ENCODE measurements at regions not wholly inside any gene's neighbourhood (a gene's known extent, or its start where the extent isn't known, plus 50 kb on each side); places are given as distances from the start of the nearest gene placed in this dataset.
A peak's percentile ranks its signal among the peaks of the same experiment; 100 is the strongest.
"Not testable (repeated sequence)": the region's sequence is repeated elsewhere in the genome, so short reads cannot be mapped to it uniquely, and the experiment has no call there.

- no peak for DNase-seq (ENCODE audit: low read depth in 2 of 3, low spot score in 2 of 3)
Observed at GRCh38 chr7:91660734-91661356, 219.7 kb downstream of the MTERF1 start.

GRCh38 chr7:91661727-91662126 is 218.8 kb downstream of the MTERF1 start:
- DNase-seq (ENCODE audit: low read depth in 2 of 3, low spot score in 2 of 3) = no peak

- DNase-seq (ENCODE audit: low read depth in 2 of 3, low spot score in 2 of 3) = no peak
Observed at GRCh38 chr7:91668217-91668616, 212.3 kb downstream of the MTERF1 start.

- no peak for DNase-seq (ENCODE audit: low read depth in 2 of 3, low spot score in 2 of 3)
Observed at GRCh38 chr7:91671245-91671644, 209.3 kb downstream of the MTERF1 start.

GRCh38 chr7:91674470-91674869 is 206.0 kb downstream of the MTERF1 start:
- no peak for DNase-seq (ENCODE audit: low read depth in 2 of 3, low spot score in 2 of 3)

GRCh38 chr7:91681718-91682117 is 198.8 kb downstream of the MTERF1 start:
- DNase-seq (ENCODE audit: low read depth in 2 of 3, low spot score in 2 of 3) = no peak

GRCh38 chr7:91683823-91684222 is 196.7 kb downstream of the MTERF1 start:
- peak in 2 of 3 donors; percentile 3 to 58 for DNase-seq (ENCODE audit: low read depth in 2 of 3, low spot score in 2 of 3)

- no peak for DNase-seq (ENCODE audit: low read depth in 2 of 3, low spot score in 2 of 3)
Observed at GRCh38 chr7:91685544-91685943, 195.0 kb downstream of the MTERF1 start.

- no peak for DNase-seq (ENCODE audit: low read depth in 2 of 3, low spot score in 2 of 3)
Observed at GRCh38 chr7:91690541-91691070, 189.9 kb downstream of the MTERF1 start.

- no peak for DNase-seq (ENCODE audit: low read depth in 2 of 3, low spot score in 2 of 3)
Observed at GRCh38 chr7:91691865-91692264, 188.6 kb downstream of the MTERF1 start.

- DNase-seq (ENCODE audit: low read depth in 2 of 3, low spot score in 2 of 3) = no peak
Observed at GRCh38 chr7:91692800-91693199, 187.7 kb downstream of the MTERF1 start.

GRCh38 chr7:91694351-91694841 is 186.1 kb downstream of the MTERF1 start:
- DNase-seq (ENCODE audit: low read depth in 2 of 3, low spot score in 2 of 3) = no peak

GRCh38 chr7:91710881-91711280 is 169.6 kb downstream of the MTERF1 start:
- no peak for DNase-seq (ENCODE audit: low read depth in 2 of 3, low spot score in 2 of 3)

- DNase-seq (ENCODE audit: low read depth in 2 of 3, low spot score in 2 of 3) = no peak
Observed at GRCh38 chr7:91713669-91714068, 166.8 kb downstream of the MTERF1 start.

- no peak for DNase-seq (ENCODE audit: low read depth in 2 of 3, low spot score in 2 of 3)
Observed at GRCh38 chr7:91717681-91718470, 162.6 kb downstream of the MTERF1 start.

GRCh38 chr7:91719008-91719407 is 161.5 kb downstream of the MTERF1 start:
- no peak for DNase-seq (ENCODE audit: low read depth in 2 of 3, low spot score in 2 of 3)

GRCh38 chr7:91720260-91720937 is 160.1 kb downstream of the MTERF1 start:
- no peak for DNase-seq (ENCODE audit: low read depth in 2 of 3, low spot score in 2 of 3)

- DNase-seq (ENCODE audit: low read depth in 2 of 3, low spot score in 2 of 3) = no peak
Observed at GRCh38 chr7:91722831-91723230, 157.7 kb downstream of the MTERF1 start.

GRCh38 chr7:91729046-91729445 is 151.5 kb downstream of the MTERF1 start:
- not testable (repeated sequence) for DNase-seq (ENCODE audit: low read depth in 2 of 3, low spot score in 2 of 3)

- DNase-seq (ENCODE audit: low read depth in 2 of 3, low spot score in 2 of 3) = no peak
Observed at GRCh38 chr7:91731976-91732375, 148.5 kb downstream of the MTERF1 start.

GRCh38 chr7:91749418-91749817 is 131.1 kb downstream of the MTERF1 start:
- DNase-seq (ENCODE audit: low read depth in 2 of 3, low spot score in 2 of 3) = no peak
